ENCODE measurements at regions not wholly inside any gene's neighbourhood (a gene's known extent, or its start where the extent isn't known, plus 50 kb on each side); places are given as distances from the start of the nearest gene placed in this dataset.

DNA sequence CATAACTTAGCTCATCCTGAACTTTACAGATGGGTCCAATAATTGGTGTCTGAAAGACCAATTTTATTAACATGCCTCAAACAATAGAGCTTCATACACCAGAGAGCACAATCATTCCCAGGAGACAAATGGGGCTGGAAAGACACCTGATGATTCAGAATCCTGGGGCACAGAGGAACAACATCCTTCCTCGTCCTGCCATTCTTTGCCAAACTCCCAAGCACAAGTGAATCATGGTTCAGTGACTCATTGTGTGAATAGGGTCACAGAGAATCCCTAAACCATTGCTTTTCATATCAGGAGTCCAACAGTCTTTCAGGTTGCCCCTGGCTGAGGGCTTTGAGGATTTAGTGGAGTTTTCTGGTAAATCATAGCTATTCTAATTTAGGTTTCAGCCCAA, 266.4 kb upstream of the BMP2 start:
- no peak overlapping the region for H3K27ac ChIP-seq (ENCODE audit: low read depth in 2 of 2, low read length in 1 of 2)
- H3F3A ChIP-seq (replicated peaks; ENCODE audit: insufficient read depth): no peaks in the 10 kb centered on the region
- no peaks in the 10 kb centered on the region for H4K20me1 ChIP-seq (ENCODE audit: insufficient read depth)
- no peaks in the 10 kb centered on the region for H3K9me3 ChIP-seq
- no peaks in the 10 kb centered on the region for H3K9me2 ChIP-seq
- POLR2A ChIA-PET: no interaction called here
- H2AFZ ChIP-seq (ENCODE audit: low read depth): no peak overlapping the region
- no peak for DNase-seq
- H3K4me2 ChIP-seq: no peak overlapping the region
- H3K4me3 ChIP-seq (ENCODE audit: low read depth in 2 of 2, low read length in 1 of 2): no peak overlapping the region
- 0% methylated on average over 1 of the region's 1 CpG for WGBS (ENCODE audit: low lambda C conversion rate)
- no peaks in the 10 kb centered on the region for H3K27me3 ChIP-seq (ENCODE audit: insufficient read depth)
- TF ChIP-seq SIN3A (IDR thresholded peaks at IDR 0.05; ENCODE audit: borderline replicate concordance, low read depth, low read length): no peak
- H3K36me3 ChIP-seq (replicated peaks in 1 of 2; ENCODE audit: control insufficient read depth in 1 of 2, insufficient read depth in 2 of 2, low read length in 1 of 2): no peaks in the 10 kb centered on the region
- H3K4me1 ChIP-seq (ENCODE audit: control insufficient read depth in 1 of 2, insufficient read depth in 2 of 2, low read depth in 1 of 2, low read length in 1 of 2): no peaks in the 10 kb centered on the region
- CTCF ChIA-PET: interaction anchor here (1.1 kb wide), 1 partner anchor 21 kb away, joined by 3 read pairs; no protein-coding TSS in a partner anchor
- H3K79me2 ChIP-seq (ENCODE audit: insufficient read depth): no peaks in the 10 kb centered on the region
- no peak overlapping the region for H3K9ac ChIP-seq

DNA sequence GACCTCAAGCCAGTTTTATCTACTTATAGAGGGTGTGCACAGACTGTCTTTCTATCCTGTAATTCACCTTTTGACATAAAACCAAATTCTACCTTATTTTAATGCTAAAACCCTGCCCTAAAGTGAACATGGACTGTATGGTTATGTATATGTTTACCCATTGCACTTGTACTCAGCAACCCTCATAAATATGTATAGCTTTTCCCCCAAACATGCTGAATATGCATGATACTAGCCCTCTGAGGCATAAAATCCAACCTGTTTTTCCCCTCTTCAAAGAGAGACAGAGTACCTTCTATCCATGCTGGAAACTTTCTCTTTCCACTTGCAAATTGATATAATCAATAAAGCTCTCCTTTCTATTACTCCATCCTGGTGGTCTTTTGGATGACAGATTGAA, 267.9 kb upstream of the BMP2 start:
- H3K4me1 ChIP-seq (ENCODE audit: control insufficient read depth in 1 of 2, insufficient read depth in 2 of 2, low read depth in 1 of 2, low read length in 1 of 2): no peaks in the 10 kb centered on the region
- CTCF ChIA-PET: no interaction called here
- no peaks in the 10 kb centered on the region for H4K20me1 ChIP-seq (ENCODE audit: insufficient read depth)
- H3K9ac ChIP-seq: no peak overlapping the region
- no peaks in the 10 kb centered on the region for H3K36me3 ChIP-seq (replicated peaks in 1 of 2; ENCODE audit: control insufficient read depth in 1 of 2, insufficient read depth in 2 of 2, low read length in 1 of 2)
- no peaks in the 10 kb centered on the region for H3K9me2 ChIP-seq
- H3K9me3 ChIP-seq: no peaks in the 10 kb centered on the region
- DNase-seq: no peak
- no peaks in the 10 kb centered on the region for H3K79me2 ChIP-seq (ENCODE audit: insufficient read depth)
- H3K27ac ChIP-seq (ENCODE audit: low read depth in 2 of 2, low read length in 1 of 2): no peak overlapping the region
- no peak for TF ChIP-seq TEAD4 (IDR thresholded peaks at IDR 0.05; ENCODE audit: borderline replicate concordance, insufficient read depth)
- H3K4me3 ChIP-seq (ENCODE audit: low read depth in 2 of 2, low read length in 1 of 2): no peak overlapping the region
- no peak overlapping the region for H2AFZ ChIP-seq (ENCODE audit: low read depth)
- no peak overlapping the region for H3K4me2 ChIP-seq
- H3K27me3 ChIP-seq (ENCODE audit: insufficient read depth): no peaks in the 10 kb centered on the region
- POLR2A ChIA-PET: no interaction called here
- H3F3A ChIP-seq (replicated peaks; ENCODE audit: insufficient read depth): no peaks in the 10 kb centered on the region

DNA sequence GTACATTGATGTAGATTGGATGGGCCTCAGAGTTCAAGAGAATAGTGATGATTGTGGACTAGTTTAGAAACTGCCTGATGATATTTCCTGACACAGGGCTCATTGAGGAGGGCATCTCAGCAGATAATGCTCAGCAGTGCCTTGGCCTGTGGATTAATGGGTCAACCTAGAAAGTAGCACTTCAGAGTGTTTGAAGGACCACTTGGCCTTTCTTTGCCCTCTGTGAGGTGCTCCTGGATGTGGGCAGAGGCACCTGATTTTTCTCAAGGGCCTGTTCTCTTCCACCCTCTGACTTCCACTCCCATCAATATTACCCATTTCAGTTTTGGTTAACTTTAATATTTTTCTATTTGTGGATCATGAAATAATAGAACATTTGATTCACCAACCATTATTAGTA, 270.6 kb upstream of the BMP2 start:
- H3K9ac ChIP-seq: no peak overlapping the region
- no peaks in the 10 kb centered on the region for H3K9me3 ChIP-seq
- H3K79me2 ChIP-seq (ENCODE audit: insufficient read depth): no peaks in the 10 kb centered on the region
- H3K9me2 ChIP-seq: no peaks in the 10 kb centered on the region
- H3F3A ChIP-seq (replicated peaks; ENCODE audit: insufficient read depth): no peaks in the 10 kb centered on the region
- no peak overlapping the region for H3K4me2 ChIP-seq
- ChIA-PET POLR2A (no interaction called here), CTCF (no interaction called here)
- no peaks in the 10 kb centered on the region for H3K36me3 ChIP-seq (replicated peaks in 1 of 2; ENCODE audit: control insufficient read depth in 1 of 2, insufficient read depth in 2 of 2, low read length in 1 of 2)
- H3K4me1 ChIP-seq (ENCODE audit: control insufficient read depth in 1 of 2, insufficient read depth in 2 of 2, low read depth in 1 of 2, low read length in 1 of 2): no peaks in the 10 kb centered on the region
- no peak overlapping the region for H3K4me3 ChIP-seq (ENCODE audit: low read depth in 2 of 2, low read length in 1 of 2)
- no peak for DNase-seq
- H4K20me1 ChIP-seq (ENCODE audit: insufficient read depth): no peaks in the 10 kb centered on the region
- no peak overlapping the region for H3K27ac ChIP-seq (ENCODE audit: low read depth in 2 of 2, low read length in 1 of 2)
- no peaks in the 10 kb centered on the region for H3K27me3 ChIP-seq (ENCODE audit: insufficient read depth)
- no peak overlapping the region for H2AFZ ChIP-seq (ENCODE audit: low read depth)
- no peak for TF ChIP-seq GATA2 (CRISPR knock-in tag; IDR thresholded peaks at IDR 0.05)
- no peak for TF ChIP-seq NFIC (IDR thresholded peaks at IDR 0.05; ENCODE audit: borderline replicate concordance)
- TF ChIP-seq RCOR1 (IDR thresholded peaks at IDR 0.05; ENCODE audit: low read length): no peak
- TF ChIP-seq, protein P1, sequence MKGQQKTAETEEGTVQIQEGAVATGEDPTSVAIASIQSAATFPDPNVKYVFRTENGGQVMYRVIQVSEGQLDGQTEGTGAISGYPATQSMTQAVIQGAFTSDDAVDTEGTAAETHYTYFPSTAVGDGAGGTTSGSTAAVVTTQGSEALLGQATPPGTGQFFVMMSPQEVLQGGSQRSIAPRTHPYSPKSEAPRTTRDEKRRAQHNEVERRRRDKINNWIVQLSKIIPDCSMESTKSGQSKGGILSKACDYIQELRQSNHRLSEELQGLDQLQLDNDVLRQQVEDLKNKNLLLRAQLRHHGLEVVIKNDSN (IDR thresholded peaks at IDR 0.05; ENCODE audit: borderline replicate concordance, low read depth): no peak
- TF ChIP-seq EP300 (IDR thresholded peaks at IDR 0.05; ENCODE audit: borderline replicate concordance in 1 of 2, low read depth in 1 of 2, low read length in 1 of 2): no peak
- TF ChIP-seq, protein P2, sequence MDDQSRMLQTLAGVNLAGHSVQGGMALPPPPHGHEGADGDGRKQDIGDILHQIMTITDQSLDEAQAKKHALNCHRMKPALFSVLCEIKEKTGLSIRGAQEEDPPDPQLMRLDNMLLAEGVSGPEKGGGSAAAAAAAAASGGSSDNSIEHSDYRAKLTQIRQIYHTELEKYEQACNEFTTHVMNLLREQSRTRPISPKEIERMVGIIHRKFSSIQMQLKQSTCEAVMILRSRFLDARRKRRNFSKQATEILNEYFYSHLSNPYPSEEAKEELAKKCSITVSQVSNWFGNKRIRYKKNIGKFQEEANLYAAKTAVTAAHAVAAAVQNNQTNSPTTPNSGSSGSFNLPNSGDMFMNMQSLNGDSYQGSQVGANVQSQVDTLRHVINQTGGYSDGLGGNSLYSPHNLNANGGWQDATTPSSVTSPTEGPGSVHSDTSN (IDR thresholded peaks at IDR 0.05): no peak
- no peak for TF ChIP-seq RAD21 (IDR thresholded peaks at IDR 0.05; ENCODE audit: low read length)
- no peak for TF ChIP-seq JUND (IDR thresholded peaks at IDR 0.05)
- no peak for TF ChIP-seq CHD2 (IDR thresholded peaks at IDR 0.05; ENCODE audit: low read length, partially characterized antibody)
- TF ChIP-seq, protein P3, sequence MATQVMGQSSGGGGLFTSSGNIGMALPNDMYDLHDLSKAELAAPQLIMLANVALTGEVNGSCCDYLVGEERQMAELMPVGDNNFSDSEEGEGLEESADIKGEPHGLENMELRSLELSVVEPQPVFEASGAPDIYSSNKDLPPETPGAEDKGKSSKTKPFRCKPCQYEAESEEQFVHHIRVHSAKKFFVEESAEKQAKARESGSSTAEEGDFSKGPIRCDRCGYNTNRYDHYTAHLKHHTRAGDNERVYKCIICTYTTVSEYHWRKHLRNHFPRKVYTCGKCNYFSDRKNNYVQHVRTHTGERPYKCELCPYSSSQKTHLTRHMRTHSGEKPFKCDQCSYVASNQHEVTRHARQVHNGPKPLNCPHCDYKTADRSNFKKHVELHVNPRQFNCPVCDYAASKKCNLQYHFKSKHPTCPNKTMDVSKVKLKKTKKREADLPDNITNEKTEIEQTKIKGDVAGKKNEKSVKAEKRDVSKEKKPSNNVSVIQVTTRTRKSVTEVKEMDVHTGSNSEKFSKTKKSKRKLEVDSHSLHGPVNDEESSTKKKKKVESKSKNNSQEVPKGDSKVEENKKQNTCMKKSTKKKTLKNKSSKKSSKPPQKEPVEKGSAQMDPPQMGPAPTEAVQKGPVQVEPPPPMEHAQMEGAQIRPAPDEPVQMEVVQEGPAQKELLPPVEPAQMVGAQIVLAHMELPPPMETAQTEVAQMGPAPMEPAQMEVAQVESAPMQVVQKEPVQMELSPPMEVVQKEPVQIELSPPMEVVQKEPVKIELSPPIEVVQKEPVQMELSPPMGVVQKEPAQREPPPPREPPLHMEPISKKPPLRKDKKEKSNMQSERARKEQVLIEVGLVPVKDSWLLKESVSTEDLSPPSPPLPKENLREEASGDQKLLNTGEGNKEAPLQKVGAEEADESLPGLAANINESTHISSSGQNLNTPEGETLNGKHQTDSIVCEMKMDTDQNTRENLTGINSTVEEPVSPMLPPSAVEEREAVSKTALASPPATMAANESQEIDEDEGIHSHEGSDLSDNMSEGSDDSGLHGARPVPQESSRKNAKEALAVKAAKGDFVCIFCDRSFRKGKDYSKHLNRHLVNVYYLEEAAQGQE (IDR thresholded peaks at IDR 0.05; ENCODE audit: low read depth, low read length): no peak
- no peak for TF ChIP-seq TCF12 (IDR thresholded peaks at IDR 0.05)
- no peak for TF ChIP-seq SMC3 (IDR thresholded peaks at IDR 0.05; ENCODE audit: low read depth, low read length)
- no peak for TF ChIP-seq GABPA (IDR thresholded peaks at IDR 0.05; ENCODE audit: low read depth)
- TF ChIP-seq, protein P4, sequence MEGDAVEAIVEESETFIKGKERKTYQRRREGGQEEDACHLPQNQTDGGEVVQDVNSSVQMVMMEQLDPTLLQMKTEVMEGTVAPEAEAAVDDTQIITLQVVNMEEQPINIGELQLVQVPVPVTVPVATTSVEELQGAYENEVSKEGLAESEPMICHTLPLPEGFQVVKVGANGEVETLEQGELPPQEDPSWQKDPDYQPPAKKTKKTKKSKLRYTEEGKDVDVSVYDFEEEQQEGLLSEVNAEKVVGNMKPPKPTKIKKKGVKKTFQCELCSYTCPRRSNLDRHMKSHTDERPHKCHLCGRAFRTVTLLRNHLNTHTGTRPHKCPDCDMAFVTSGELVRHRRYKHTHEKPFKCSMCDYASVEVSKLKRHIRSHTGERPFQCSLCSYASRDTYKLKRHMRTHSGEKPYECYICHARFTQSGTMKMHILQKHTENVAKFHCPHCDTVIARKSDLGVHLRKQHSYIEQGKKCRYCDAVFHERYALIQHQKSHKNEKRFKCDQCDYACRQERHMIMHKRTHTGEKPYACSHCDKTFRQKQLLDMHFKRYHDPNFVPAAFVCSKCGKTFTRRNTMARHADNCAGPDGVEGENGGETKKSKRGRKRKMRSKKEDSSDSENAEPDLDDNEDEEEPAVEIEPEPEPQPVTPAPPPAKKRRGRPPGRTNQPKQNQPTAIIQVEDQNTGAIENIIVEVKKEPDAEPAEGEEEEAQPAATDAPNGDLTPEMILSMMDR (IDR thresholded peaks at IDR 0.05): no peak

Data from SK-N-SH (cell line).